Stimulated activated naive CD8-positive, alpha-beta T cell treated with anti-CD3 and anti-CD28 coated beads, Interleukin-15, amount 100 ng/mL, for 72 hours (primary cell): ENCODE measurements at regions not wholly inside any gene's neighbourhood (a gene's known extent, or its start where the extent isn't known, plus 50 kb on each side); places are given as distances from the start of the nearest gene placed in this dataset.
"Not testable (repeated sequence)": the region's sequence is repeated elsewhere in the genome, so short reads cannot be mapped to it uniquely, and the experiment has no call there.

ENCODE experiments used
- ATAC-seq: fragments of 150-1000 bp; cut with Tn5 transposase; 2 replicates; pipeline ENCODE4 v1.10.0; 2021; ENCODE audit warnings: mild to moderate bottlenecking, moderate library complexity
- DNase-seq, 2 donors: peaks; one replicate each; pipeline ENCODE4 v3.0.0; 2021 to 2022
- H3K27ac Mint-ChIP-seq, 2 donors: one replicate each; pipeline ENCODE4 v1.8.0; 2022; ENCODE audit warnings: mild to moderate bottlenecking in 2 of 2, mixed read lengths in 2 of 2, moderate library complexity in 2 of 2
- H3K27me3 Mint-ChIP-seq: one replicate; pipeline ENCODE4 v1.8.0; 2022; ENCODE audit warnings: mixed read lengths
- H3K4me1 Mint-ChIP-seq: one replicate; pipeline ENCODE4 v1.8.0; 2022; ENCODE audit warnings: mild to moderate bottlenecking, mixed read lengths
- H3K4me3 Mint-ChIP-seq, 2 donors: one replicate each; pipeline ENCODE4 v1.8.0; 2022; ENCODE audit warnings: mild to moderate bottlenecking in 2 of 2, mixed read lengths in 2 of 2, moderate library complexity in 1 of 2
- H3K9me3 Mint-ChIP-seq, 2 donors: one replicate each; pipeline ENCODE4 v1.8.0; 2022; ENCODE audit warnings: mixed read lengths in 2 of 2

DNA sequence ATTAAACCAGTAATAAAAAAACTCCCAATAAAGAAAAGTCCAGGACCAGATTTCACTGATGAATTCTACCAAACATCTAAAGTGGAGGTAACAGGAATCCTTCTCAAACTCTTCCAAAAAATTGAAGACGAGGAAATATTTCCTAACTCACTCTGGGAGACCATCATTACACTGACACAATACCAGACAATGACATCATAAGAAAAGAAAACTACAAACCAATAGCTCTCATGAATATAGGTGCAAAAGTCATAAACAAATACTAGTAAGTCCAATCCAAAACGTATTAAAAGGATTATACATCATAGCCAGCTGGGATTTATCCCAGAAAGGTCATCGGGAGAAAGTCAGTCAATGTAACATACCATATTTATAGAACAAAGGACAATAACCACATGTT lies 94.0 kb upstream of the RAB18 start:
- H3K9me3 Mint-ChIP-seq = no peaks in the 10 kb centered on the region

DNA sequence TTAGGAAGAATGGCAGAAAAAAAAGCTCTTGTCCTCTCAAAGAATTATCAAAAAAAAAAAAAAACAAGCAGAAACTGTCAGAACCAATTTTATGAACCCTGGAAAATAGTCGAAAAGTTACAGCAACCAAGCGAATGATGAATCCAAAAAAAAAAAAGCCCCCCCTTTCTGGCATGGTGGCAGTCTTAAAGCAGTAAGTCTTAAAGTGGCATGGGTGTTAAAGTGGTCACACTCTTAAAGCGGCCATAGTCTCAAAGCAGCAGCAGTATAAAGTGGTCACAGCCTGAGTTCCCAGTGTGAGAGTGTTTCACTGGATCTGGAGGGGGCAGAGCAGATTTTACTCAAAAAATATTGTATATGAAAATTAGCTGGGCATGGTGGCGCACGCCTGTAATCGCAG lies 96.8 kb upstream of the RAB18 start:
- no peak for ATAC-seq
- Mint-ChIP-seq H3K4me3 (no peak overlapping the region), H3K4me1 (no peaks in the 10 kb centered on the region), H3K27ac (peak overlapping the region in 1 of 2 donors; percentile 80), H3K27me3 (peaks cover 14% of the 10 kb centered on the region), H3K9me3 (no peaks in the 10 kb centered on the region)
- no peak for DNase-seq

More for the DNA sequence above, 94.0 kb upstream of the RAB18 start:
- DNase-seq (no peak), ATAC-seq (no peak)
- Mint-ChIP-seq H3K27me3 (peaks cover 26% of the 10 kb centered on the region), H3K27ac (no peak overlapping the region), H3K4me3 (no peak overlapping the region), H3K4me1 (no peaks in the 10 kb centered on the region)

DNA sequence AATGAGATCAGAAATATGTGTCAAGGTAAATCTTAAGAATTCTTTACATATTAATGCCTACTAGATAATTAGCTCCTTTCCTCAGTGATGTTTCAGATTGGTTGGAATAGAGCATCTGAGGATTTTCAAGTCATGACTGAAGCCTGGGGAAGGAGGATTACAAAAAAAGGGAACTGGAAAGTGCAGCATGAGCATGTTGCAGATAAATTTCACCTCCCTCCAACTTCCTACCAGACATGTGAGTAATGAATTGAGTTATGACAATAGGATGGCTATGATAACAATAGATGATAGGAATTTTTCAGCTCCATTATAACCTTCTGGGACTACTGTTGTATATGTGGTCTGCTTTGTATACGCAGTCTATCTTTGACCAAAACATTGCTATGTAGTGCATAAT lies 104.2 kb upstream of the RAB18 start:
- no peak for ATAC-seq
- no peak overlapping the region for H3K4me3 Mint-ChIP-seq
- H3K27ac Mint-ChIP-seq = no peak overlapping the region
- no peaks in the 10 kb centered on the region for H3K9me3 Mint-ChIP-seq
- no peaks in the 10 kb centered on the region for H3K4me1 Mint-ChIP-seq
- peaks cover 3% of the 10 kb centered on the region for H3K27me3 Mint-ChIP-seq
- DNase-seq = no peak

DNA sequence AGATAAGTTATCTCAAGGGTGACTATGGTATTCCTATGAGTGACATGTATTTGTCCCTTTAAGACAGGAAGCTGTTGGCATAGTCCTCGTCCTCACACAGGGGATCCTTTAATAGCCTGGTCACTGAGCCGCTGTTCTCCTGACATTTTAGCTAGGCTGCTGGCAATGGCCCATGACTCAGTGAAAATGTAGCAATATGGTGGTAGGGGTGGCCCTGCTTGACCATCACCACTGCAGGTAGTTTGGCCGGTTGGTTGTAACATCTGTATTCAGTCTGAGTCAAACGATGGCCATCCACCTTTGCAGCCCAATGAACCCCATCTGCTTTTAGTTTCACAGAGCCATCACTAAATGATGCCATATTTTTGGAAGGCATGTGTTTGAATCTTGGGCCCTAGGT lies 110.1 kb upstream of the RAB18 start:
- DNase-seq = no peak
- no peak overlapping the region for H3K27ac Mint-ChIP-seq
- H3K4me3 Mint-ChIP-seq = no peak overlapping the region
- H3K4me1 Mint-ChIP-seq = no peaks in the 10 kb centered on the region
- ATAC-seq = no peak
- H3K9me3 Mint-ChIP-seq = no peaks in the 10 kb centered on the region
- H3K27me3 Mint-ChIP-seq = peaks cover 15% of the 10 kb centered on the region

DNA sequence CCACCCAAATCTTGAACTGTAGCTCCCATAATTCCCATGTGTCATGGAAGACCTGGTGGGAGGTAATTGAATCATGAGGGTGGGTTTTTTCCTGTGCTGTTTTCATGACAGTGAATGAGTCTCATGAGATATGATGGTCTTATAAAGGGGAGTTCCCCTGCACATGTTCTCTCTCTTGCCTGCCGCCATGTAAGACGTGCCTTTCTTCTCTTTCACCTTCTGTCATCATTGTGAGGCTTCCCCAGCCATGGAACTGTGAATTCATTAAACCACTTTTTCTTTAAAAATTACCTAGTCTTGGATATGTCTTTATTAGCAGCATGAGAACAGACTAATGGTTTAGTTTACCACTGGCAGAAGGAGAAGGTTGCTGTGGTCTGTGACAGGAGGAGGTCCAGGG lies 111.5 kb upstream of the RAB18 start:
- Mint-ChIP-seq H3K27ac (no peak overlapping the region), H3K4me1 (no peaks in the 10 kb centered on the region), H3K4me3 (no peak overlapping the region), H3K27me3 (peaks cover 15% of the 10 kb centered on the region), H3K9me3 (no peaks in the 10 kb centered on the region)
- no peak for DNase-seq
- no peak for ATAC-seq

DNA sequence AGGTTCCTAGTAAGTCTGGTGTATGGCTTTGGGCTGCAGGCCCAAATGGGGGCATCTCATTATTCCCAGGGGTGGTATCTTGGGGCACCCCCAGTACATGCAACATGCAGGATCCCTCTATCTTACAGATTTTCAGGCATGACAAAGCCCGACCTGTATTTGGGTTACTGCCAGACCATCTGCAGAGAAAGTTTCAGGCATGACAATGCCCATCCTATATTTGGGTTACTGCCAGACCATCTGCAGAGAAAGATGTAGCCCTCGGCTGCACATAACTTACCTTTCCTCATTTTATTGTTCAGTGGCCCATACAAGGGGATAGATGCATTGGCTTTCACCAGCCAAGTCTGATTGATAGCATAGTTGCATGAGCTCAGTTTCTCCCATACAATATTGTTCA lies 112.2 kb upstream of the RAB18 start:
- peaks cover 15% of the 10 kb centered on the region for H3K27me3 Mint-ChIP-seq
- no peak for ATAC-seq
- no peak overlapping the region for H3K4me3 Mint-ChIP-seq
- DNase-seq = no peak
- no peaks in the 10 kb centered on the region for H3K9me3 Mint-ChIP-seq
- no peak overlapping the region for H3K27ac Mint-ChIP-seq
- H3K4me1 Mint-ChIP-seq = no peaks in the 10 kb centered on the region

DNA sequence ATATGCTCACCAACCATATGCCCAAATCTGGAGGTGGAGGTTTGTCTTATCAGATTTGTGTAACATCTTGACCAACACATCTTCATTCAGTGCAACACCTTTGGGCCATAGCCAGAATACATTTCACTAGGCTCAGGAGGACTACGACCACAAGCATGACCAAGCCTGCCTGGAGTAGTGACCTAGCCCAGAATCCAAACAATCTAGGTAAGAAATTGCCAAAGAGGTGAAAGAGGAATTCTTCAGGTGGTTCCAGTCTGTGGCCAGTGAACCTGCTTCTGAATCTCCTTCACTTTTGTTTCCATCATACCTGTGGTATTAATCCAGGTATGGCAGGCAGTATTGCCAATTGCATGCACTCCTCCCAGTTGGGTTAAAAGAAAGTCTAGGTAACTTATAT lies 112.8 kb upstream of the RAB18 start:
- H3K4me1 Mint-ChIP-seq = no peaks in the 10 kb centered on the region
- H3K27ac Mint-ChIP-seq = no peak overlapping the region
- no peak overlapping the region for H3K4me3 Mint-ChIP-seq
- H3K9me3 Mint-ChIP-seq = no peaks in the 10 kb centered on the region
- peaks cover 15% of the 10 kb centered on the region for H3K27me3 Mint-ChIP-seq
- no peak for ATAC-seq
- no peak for DNase-seq

DNA sequence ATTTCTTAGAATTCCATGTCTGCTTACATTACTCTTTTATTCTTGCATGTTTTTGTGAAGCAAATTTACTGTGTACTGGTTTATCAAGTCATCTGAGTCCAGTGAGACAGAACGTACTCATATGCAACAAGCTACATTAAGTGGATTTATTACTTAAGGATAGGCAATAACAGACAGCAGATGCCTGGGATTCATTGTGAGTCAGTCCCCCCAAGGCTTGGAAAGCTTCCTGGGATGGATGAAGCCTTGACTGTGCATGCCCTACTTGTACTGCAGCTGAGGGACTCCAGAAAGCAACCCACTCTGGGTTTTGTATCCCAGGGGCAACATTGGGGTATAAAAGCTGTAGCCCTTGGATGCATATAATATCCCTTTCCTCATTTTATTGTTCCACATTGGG lies 113.4 kb upstream of the RAB18 start:
- H3K4me3 Mint-ChIP-seq = no peak overlapping the region
- no peaks in the 10 kb centered on the region for H3K9me3 Mint-ChIP-seq
- H3K4me1 Mint-ChIP-seq = no peaks in the 10 kb centered on the region
- DNase-seq (no peak), ATAC-seq (no peak)
- no peak overlapping the region for H3K27ac Mint-ChIP-seq
- H3K27me3 Mint-ChIP-seq = peaks cover 19% of the 10 kb centered on the region

DNA sequence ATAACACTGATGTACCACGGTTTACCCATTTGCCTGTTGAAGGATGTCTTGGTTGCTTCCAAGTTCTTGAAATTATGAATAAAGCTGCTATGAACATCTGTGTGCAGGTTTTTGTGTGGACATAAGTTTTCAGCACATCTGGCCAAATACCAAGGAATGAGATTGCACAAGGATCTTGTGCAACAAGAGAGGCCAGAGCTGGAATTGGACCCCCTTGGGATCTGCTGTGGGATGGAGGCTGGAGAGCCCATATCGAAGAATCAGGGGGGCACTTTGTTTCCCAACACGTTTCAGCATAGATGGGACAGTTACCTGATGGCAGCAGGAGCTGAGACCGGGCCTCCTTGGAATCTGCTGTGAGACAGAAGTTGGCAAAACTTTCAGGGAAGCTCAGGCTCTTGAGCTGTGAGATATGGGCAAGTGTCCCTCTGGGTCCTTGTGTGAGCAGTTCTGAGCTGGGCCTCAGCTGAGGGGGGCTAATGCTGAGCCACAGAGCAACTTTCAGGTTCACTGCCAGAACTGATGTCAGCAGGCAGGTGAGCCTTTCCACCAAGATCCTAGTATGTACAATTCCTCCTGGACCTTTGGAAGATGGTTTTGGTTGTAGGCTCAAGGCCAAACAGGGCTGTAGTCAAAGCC lies 115.2 kb upstream of the RAB18 start:
- DNase-seq (no peak), ATAC-seq (no peak)
- no peak overlapping the region for H3K27ac Mint-ChIP-seq
- H3K4me1 Mint-ChIP-seq = no peaks in the 10 kb centered on the region
- no peaks in the 10 kb centered on the region for H3K9me3 Mint-ChIP-seq
- peaks cover 28% of the 10 kb centered on the region for H3K27me3 Mint-ChIP-seq
- no peak overlapping the region for H3K4me3 Mint-ChIP-seq

DNA sequence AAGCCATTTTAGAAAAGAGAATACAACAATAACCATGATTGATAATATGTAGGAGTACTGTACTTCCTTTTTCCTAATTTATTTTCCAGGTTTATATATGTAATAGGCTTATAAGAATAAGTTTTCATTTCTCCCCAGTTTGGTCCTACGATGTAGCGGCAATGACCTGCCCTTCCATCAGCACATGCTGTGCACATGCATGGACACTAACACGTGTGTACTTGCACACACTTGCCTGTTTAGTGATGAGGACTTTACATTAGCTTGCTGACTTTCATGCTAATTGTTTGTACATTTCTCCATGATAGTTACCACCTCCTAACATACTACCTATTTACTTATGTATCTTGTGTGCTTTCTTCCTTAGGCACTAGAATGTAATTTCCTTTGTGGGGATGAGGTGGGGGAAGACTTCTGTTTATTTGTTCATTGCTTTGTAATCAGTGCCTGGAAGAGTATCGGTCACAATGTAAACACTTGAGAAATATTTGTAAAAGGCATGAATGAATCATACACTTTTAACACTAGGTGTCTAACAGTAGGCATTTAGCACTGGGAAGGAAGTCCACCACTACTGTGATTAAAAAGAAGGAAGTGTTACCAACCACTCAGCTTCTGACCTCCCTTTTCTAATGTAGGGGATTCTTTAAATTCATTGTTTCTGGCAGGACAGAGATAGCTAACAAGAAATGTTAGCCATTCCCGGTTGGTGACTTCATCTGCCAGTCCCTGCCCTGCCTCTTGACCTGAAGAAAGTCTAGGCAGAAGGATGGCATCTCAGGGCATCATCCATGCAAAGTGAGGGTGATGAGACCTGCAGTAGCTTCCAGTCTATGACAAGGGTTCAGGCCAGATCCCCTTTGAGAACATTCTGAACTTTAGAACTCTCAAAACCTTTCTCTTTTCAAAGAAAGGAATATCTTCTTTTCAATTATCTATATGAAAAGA lies 120.2 kb upstream of the RAB18 start:
- Mint-ChIP-seq H3K27ac (no peak overlapping the region), H3K4me3 (no peak overlapping the region), H3K27me3 (peaks cover 23% of the 10 kb centered on the region), H3K4me1 (no peaks in the 10 kb centered on the region), H3K9me3 (peaks cover 7% of the 10 kb centered on the region in 2 donors)
- ATAC-seq (no peak), DNase-seq (no peak)

DNA sequence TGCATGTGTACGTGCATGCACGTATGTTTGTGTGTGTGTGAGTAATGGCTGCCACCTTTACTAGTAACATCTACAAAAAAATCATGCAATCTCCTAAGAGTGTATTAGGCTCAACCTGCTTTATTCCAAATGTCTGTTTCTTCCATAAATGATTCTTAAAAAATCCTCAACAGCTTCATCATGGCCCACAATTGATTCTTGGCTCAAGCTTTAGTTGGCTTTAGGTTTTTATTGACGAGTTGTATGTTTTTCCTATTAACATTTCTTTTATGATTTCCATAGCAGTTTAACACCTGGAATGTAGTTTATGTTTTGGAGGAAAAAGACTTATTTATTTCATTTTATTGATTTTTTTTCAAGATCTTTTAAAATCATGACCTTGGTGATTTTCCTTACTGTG lies 121.9 kb upstream of the RAB18 start:
- no peak overlapping the region for H3K4me3 Mint-ChIP-seq
- H3K27me3 Mint-ChIP-seq = peaks cover 23% of the 10 kb centered on the region
- DNase-seq (no peak), ATAC-seq (no peak)
- H3K4me1 Mint-ChIP-seq = no peaks in the 10 kb centered on the region
- H3K9me3 Mint-ChIP-seq = peaks cover 7% of the 10 kb centered on the region in 2 donors
- H3K27ac Mint-ChIP-seq = no peak overlapping the region

DNA sequence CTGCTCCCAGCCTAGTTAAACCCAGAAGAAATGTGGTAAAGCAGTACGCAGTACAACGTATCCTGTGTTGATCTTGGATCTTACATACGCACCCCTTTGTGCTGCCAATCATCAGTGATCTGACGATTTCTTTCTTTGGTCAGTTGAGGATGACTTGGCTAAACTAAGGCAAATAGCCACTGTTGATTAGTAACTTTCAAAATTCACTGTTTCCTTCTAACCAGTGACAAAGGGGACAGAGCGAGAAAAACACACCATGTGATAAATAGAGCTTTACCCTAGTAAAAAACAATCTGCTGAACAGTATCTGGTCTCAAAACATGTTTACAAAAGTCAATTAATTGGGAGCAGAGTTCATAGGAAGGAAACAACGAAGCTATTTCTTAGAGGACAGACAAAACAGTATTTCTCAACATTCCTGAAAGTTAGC lies 123.2 kb upstream of the RAB18 start:
- Mint-ChIP-seq H3K4me1 (no peaks in the 10 kb centered on the region), H3K4me3 (no peak overlapping the region), H3K27me3 (peaks cover 22% of the 10 kb centered on the region), H3K27ac (no peak overlapping the region), H3K9me3 (peaks cover 7% of the 10 kb centered on the region in 2 donors)
- ATAC-seq (no peak), DNase-seq (no peak)

DNA sequence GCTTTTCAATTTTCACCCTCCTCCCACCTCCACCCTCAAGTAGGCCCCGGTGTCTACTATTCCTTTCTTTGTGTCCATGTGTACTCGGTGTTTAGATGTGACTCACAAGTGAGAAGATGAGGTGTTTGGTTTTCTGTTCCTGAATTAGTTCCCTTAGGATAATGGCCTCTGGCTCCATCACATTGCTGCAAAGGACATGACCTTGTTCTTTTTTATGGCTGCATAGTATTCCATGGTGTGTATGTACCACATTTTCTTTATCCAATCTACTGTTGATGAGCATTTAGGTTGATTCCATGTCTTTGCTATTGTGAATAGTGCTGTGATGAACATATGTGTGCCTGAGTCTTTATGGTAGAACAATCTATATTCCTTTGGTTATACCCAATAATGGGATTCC lies 125.1 kb upstream of the RAB18 start:
- not testable (repeated sequence) for H3K27me3 Mint-ChIP-seq, H3K9me3 Mint-ChIP-seq, DNase-seq, H3K4me1 Mint-ChIP-seq, H3K4me3 Mint-ChIP-seq, H3K27ac Mint-ChIP-seq, ATAC-seq

DNA sequence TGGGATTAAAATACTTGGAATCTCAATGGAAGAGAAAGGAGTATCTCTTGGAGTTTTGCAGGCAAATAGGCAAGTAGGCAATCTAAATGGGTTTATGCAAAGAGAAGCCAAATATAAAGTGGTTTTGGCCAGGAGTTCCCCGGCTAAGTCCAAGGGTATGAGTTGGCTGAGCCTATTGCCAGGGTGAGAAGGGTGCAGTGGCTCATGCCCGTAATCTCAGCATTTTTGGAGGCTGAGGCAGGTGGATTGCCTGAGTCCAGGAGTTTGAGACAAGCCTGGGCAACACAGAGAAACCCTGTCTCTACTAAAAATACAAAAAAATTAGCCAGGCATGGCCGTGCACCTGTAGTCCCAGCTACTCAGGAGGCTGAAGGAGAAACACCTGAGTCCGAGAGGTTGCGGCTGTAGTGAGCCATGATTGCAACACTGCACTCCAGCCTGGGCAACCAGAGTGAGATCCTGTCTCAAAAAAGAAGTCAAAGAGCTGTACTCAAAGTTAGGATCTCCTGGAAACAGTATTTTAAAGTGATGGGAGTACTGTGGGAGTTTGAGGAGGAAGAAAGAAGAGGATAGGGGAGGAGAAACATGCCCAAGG lies 130.4 kb upstream of the RAB18 start:
- DNase-seq = no peak
- Mint-ChIP-seq H3K4me1 (no peaks in the 10 kb centered on the region), H3K9me3 (no peaks in the 10 kb centered on the region), H3K27ac (peak overlapping the region in 1 of 2 donors; percentile 72), H3K27me3 (no peaks in the 10 kb centered on the region), H3K4me3 (no peak overlapping the region)
- no peak for ATAC-seq

DNA sequence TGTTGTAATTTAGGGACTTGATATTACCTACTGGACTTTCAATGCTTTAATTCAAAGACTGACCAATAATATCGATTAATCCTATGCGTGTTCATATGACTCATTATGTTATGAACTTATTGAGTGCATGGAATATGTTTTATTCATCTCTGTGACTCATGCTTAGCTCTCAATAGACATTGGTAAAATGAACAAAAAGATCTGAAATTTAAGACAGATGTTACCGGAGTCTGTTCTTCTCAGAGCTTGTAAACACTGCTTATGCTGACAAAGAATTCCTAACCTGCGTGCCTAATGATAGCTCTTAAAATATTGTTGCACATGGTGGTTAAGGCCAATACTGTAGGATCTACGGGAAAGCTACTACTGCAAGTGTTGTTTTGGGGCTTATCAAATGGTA lies 131.5 kb upstream of the ACBD5 start:
- Mint-ChIP-seq H3K4me3 (no peak overlapping the region), H3K4me1 (no peaks in the 10 kb centered on the region), H3K9me3 (no peaks in the 10 kb centered on the region), H3K27me3 (no peaks in the 10 kb centered on the region), H3K27ac (no peak overlapping the region)
- DNase-seq = no peak
- no peak for ATAC-seq

DNA sequence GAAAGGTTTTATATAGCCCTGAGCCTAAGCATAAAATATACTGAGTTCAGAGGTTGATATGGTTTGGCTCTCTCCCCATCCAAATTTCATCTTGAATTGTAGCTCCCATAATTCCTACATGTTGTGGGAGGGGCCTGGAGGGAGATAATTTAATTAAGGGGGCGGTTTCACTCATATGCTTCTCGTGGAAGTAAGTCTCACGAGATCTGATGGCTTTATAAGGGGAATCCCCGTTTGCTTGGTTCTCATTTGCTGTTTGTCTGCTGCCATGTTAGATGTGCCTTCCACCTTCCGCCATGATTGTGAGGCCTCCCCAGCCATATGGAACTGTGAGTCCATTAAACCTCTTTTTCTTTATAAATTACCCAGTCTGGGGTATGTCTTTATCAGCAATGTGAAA lies 130.8 kb upstream of the ACBD5 start:
- not testable (repeated sequence) for H3K9me3 Mint-ChIP-seq, H3K27me3 Mint-ChIP-seq, H3K4me3 Mint-ChIP-seq, H3K4me1 Mint-ChIP-seq, H3K27ac Mint-ChIP-seq, DNase-seq, ATAC-seq
